ENCODE measurements at regions not wholly inside any gene's neighbourhood (a gene's known extent, or its start where the extent isn't known, plus 50 kb on each side); places are given as distances from the start of the nearest gene placed in this dataset.

GRCh38 chr15:32222716-32223115, 180.4 kb downstream of the GOLGA8K start:
- TF ChIP-seq POLR2A (IDR thresholded peaks at IDR 0.05) (no peak), CTCF (IDR thresholded peaks at IDR 0.05) (no peak)

Measured in breast epithelium (tissue), 3 donors.